NCI-H460 (cell line): ENCODE measurements at regions not wholly inside any gene's neighbourhood (a gene's known extent, or its start where the extent isn't known, plus 50 kb on each side); places are given as distances from the start of the nearest gene placed in this dataset.
"Not testable (repeated sequence)": the region's sequence is repeated elsewhere in the genome, so short reads cannot be mapped to it uniquely, and the experiment has no call there.

ENCODE experiments used
- DNase-seq: peaks from one replicate; pipeline ENCODE4 v3.0.0-alpha.2; 2016; ENCODE audit warnings: low read depth; ENCODE audit errors: extremely low read depth

GRCh38 chr9:104195142-104195541 is 101.0 kb downstream of the SMC2 start:
- not testable (repeated sequence) for DNase-seq

GRCh38 chr9:104200456-104200994 is 106.4 kb downstream of the SMC2 start:
- no peak for DNase-seq

GRCh38 chr9:104206766-104207165 is 112.7 kb downstream of the SMC2 start:
- no peak for DNase-seq

- DNase-seq = no peak
Measured at GRCh38 chr9:104209387-104209786, 115.3 kb downstream of the SMC2 start.

- no peak for DNase-seq
Measured at GRCh38 chr9:104227108-104227507, 133.0 kb downstream of the SMC2 start.

GRCh38 chr9:104232781-104233341 is 138.8 kb downstream of the SMC2 start:
- no peak for DNase-seq

- DNase-seq = no peak
Measured at GRCh38 chr9:104233366-104233765, 139.3 kb downstream of the SMC2 start.

GRCh38 chr9:104234632-104235337 is 140.7 kb downstream of the SMC2 start:
- not testable (repeated sequence) for DNase-seq

GRCh38 chr9:104235347-104236120 is 141.4 kb downstream of the SMC2 start:
- not testable (repeated sequence) for DNase-seq

GRCh38 chr9:104238668-104239067 is 144.6 kb downstream of the SMC2 start:
- no peak for DNase-seq

GRCh38 chr9:104240890-104241289 is 146.8 kb downstream of the SMC2 start:
- DNase-seq = no peak

- no peak for DNase-seq
Measured at GRCh38 chr9:104245925-104246324, 151.8 kb downstream of the SMC2 start.

GRCh38 chr9:104247899-104248460 is 153.9 kb downstream of the SMC2 start:
- DNase-seq = no peak

- DNase-seq = no peak
Measured at GRCh38 chr9:104256031-104256695, 162.1 kb downstream of the SMC2 start.

- DNase-seq = no peak
Measured at GRCh38 chr9:104256696-104257062, 162.6 kb downstream of the SMC2 start.

GRCh38 chr9:104258296-104259011 is 164.3 kb downstream of the SMC2 start:
- DNase-seq = no peak

GRCh38 chr9:104260004-104260403 is 165.9 kb downstream of the SMC2 start:
- DNase-seq = no peak

GRCh38 chr9:104263942-104264341 is 169.8 kb downstream of the SMC2 start:
- DNase-seq = no peak

GRCh38 chr9:104264431-104264830 is 170.3 kb downstream of the SMC2 start:
- no peak for DNase-seq

GRCh38 chr9:104269374-104269773 is 175.3 kb downstream of the SMC2 start:
- DNase-seq = no peak
